H9 (cell line): ENCODE measurements at regions not wholly inside any gene's neighbourhood (a gene's known extent, or its start where the extent isn't known, plus 50 kb on each side); places are given as distances from the start of the nearest gene placed in this dataset.

Source experiments
- DNase-seq: peaks from one replicate; pipeline ENCODE4 v3.0.0-alpha.2; 2017
- H2AFZ ChIP-seq: one replicate; pipeline ENCODE4 v1.6.1; 2013; ENCODE audit warnings: mild to moderate bottlenecking, low read length, control low read depth, moderate library complexity
- H2AK5ac ChIP-seq: 2 replicates; pipeline ENCODE4 v1.6.1; 2013; ENCODE audit warnings: low read length, control low read depth, mixed read lengths; ENCODE audit not compliant: insufficient read length
- H2BK120ac ChIP-seq: one replicate; pipeline ENCODE4 v1.6.1; 2013; ENCODE audit warnings: low read depth, mild to moderate bottlenecking, low read length, control low read depth, inconsistent platforms; ENCODE audit not compliant: poor library complexity, severe bottlenecking
- H2BK12ac ChIP-seq: 2 replicates; pipeline ENCODE4 v1.6.1; 2013; ENCODE audit warnings: low read length, control low read depth, mixed read lengths, low read depth; ENCODE audit not compliant: insufficient read length
- H2BK15ac ChIP-seq: 2 replicates; pipeline ENCODE4 v1.6.1; 2013; ENCODE audit warnings: low read depth, low read length, control low read depth
- H2BK20ac ChIP-seq: one replicate; pipeline ENCODE4 v1.6.1; 2013; ENCODE audit warnings: low read depth, mild to moderate bottlenecking, low read length, control low read depth, inconsistent platforms; ENCODE audit not compliant: poor library complexity, severe bottlenecking
- H2BK5ac ChIP-seq: 2 replicates; pipeline ENCODE4 v1.6.1; 2013; ENCODE audit warnings: low read length, control low read depth, mixed read lengths; ENCODE audit not compliant: insufficient read length
- H3K14ac ChIP-seq: 2 replicates; pipeline ENCODE4 v1.6.1; 2013; ENCODE audit warnings: low read length, control low read depth; ENCODE audit not compliant: insufficient read depth
- H3K18ac ChIP-seq: 2 replicates; pipeline ENCODE4 v1.6.1; 2013; ENCODE audit warnings: low read depth, mild to moderate bottlenecking, mixed read lengths, low read length, control low read depth; ENCODE audit not compliant: insufficient read length
- H3K23ac ChIP-seq: 2 replicates; pipeline ENCODE4 v1.6.1; 2013; ENCODE audit warnings: low read length, control low read depth, mixed read lengths, low read depth; ENCODE audit not compliant: insufficient read length
- H3K23me2 ChIP-seq: 2 replicates; pipeline ENCODE4 v1.6.1; 2013; ENCODE audit warnings: low read depth, mild to moderate bottlenecking, mixed read lengths, low read length, control low read depth; ENCODE audit not compliant: insufficient read length, poor library complexity, severe bottlenecking
- H3K27ac ChIP-seq: 2 replicates; pipeline ENCODE4 v1.5.1; 2013; ENCODE audit warnings: low read length, control low read depth, mixed read lengths, low read depth; ENCODE audit not compliant: insufficient read length
- H3K27me3 ChIP-seq: 2 replicates; pipeline ENCODE4 v1.6.1; 2013; ENCODE audit warnings: low read length, control low read depth, inconsistent platforms; ENCODE audit not compliant: insufficient read depth
- H3K4ac ChIP-seq: 2 replicates; pipeline ENCODE4 v1.6.1; 2013; ENCODE audit warnings: low read depth, mild to moderate bottlenecking, control low read depth, inconsistent platforms, low read length, moderate library complexity
- H3K4me1 ChIP-seq: 2 replicates; pipeline ENCODE4 v1.6.1; 2013; ENCODE audit warnings: low read length, control low read depth, inconsistent platforms; ENCODE audit not compliant: insufficient read depth
- H3K4me2 ChIP-seq: 2 replicates; pipeline ENCODE4 v1.6.1; 2013; ENCODE audit warnings: low read length, control low read depth, mixed read lengths; ENCODE audit not compliant: insufficient read length, insufficient read depth
- H3K56ac ChIP-seq: 2 replicates; pipeline ENCODE4 v1.6.1; 2013; ENCODE audit warnings: low read depth, mild to moderate bottlenecking, mixed read lengths, low read length, control low read depth; ENCODE audit not compliant: insufficient read length
- H3K79me1 ChIP-seq: 2 replicates; pipeline ENCODE4 v1.6.1; 2013; ENCODE audit warnings: low read depth, mild to moderate bottlenecking, moderate library complexity, low read length, control low read depth, inconsistent platforms; ENCODE audit not compliant: insufficient read depth, poor library complexity, severe bottlenecking
- H3K79me2 ChIP-seq: 2 replicates; pipeline ENCODE4 v1.6.1; 2013; ENCODE audit warnings: low read length, control low read depth, inconsistent platforms; ENCODE audit not compliant: insufficient read depth
- H3K9ac ChIP-seq: 2 replicates; pipeline ENCODE4 v1.6.1; 2013; ENCODE audit warnings: low read length, control low read depth, mixed read lengths; ENCODE audit not compliant: insufficient read length; ENCODE audit errors: extremely low read depth
- H3K9me3 ChIP-seq: one replicate; pipeline ENCODE4 v1.6.1; 2013; ENCODE audit warnings: low read depth, low read length, inconsistent platforms; ENCODE audit not compliant: control insufficient read depth
- H3T11ph ChIP-seq: one replicate; pipeline ENCODE4 v1.6.1; 2013; ENCODE audit warnings: mild to moderate bottlenecking, low read length, control low read depth, inconsistent platforms
- H4K20me1 ChIP-seq: one replicate; pipeline ENCODE4 v1.6.1; 2013; ENCODE audit not compliant: control insufficient read depth, insufficient read length, insufficient read depth
- H4K5ac ChIP-seq: 2 replicates; pipeline ENCODE4 v1.6.1; 2013; ENCODE audit warnings: low read depth, mild to moderate bottlenecking, mixed read lengths, low read length, control low read depth; ENCODE audit not compliant: insufficient read length
- H4K8ac ChIP-seq: replicated peaks from 2 replicates; pipeline ENCODE4 v1.6.1; 2013; ENCODE audit warnings: low read length, control low read depth, mixed read lengths, low read depth; ENCODE audit not compliant: insufficient read length
- H4K91ac ChIP-seq: 2 replicates; pipeline ENCODE4 v1.6.1; 2013; ENCODE audit warnings: low read depth, mild to moderate bottlenecking, moderate library complexity, mixed read lengths, low read length, control low read depth; ENCODE audit not compliant: insufficient read length
- H3K27ac Mint-ChIP-seq, 3 experiments: 2 replicates in 2 of 3; 3 replicates in 1 of 3; pipeline ENCODE4 v1.8.0; 2020 to 2021; ENCODE audit warnings: mixed read lengths in 3 of 3, mild to moderate bottlenecking in 1 of 3, moderate library complexity in 1 of 3
- H3K27me3 Mint-ChIP-seq: 2 replicates; pipeline ENCODE4 v1.8.0; 2021; ENCODE audit warnings: low read depth, mild to moderate bottlenecking, moderate library complexity, mixed read lengths
- H3K36me3 Mint-ChIP-seq, 3 experiments: 2 replicates in 2 of 3; 3 replicates in 1 of 3; pipeline ENCODE4 v1.8.0; 2020 to 2021; ENCODE audit warnings: low read depth in 3 of 3, mixed read lengths in 3 of 3; ENCODE audit not compliant: insufficient read depth in 1 of 3
- H3K4me1 Mint-ChIP-seq, 2 experiments: 2 replicates each; pipeline ENCODE4 v1.8.0; 2020; ENCODE audit warnings: mixed read lengths in 2 of 2
- H3K4me3 Mint-ChIP-seq, 2 experiments: 2 replicates in 1 of 2; 3 replicates in 1 of 2; pipeline ENCODE4 v1.8.0; 2020 to 2021; ENCODE audit warnings: mild to moderate bottlenecking in 2 of 2, mixed read lengths in 2 of 2, moderate library complexity in 1 of 2
- H3K9me3 Mint-ChIP-seq, 2 experiments: 2 replicates in 1 of 2; 3 replicates in 1 of 2; pipeline ENCODE4 v1.8.0; 2020; ENCODE audit warnings: mild to moderate bottlenecking in 2 of 2, mixed read lengths in 2 of 2, moderate library complexity in 1 of 2
- CTCF ChIP-seq: fragments of 200-600 bp; sonication (generic); conservative IDR thresholded peaks from 3 replicates; pipeline ENCODE4 v1.8.0; 2021; ENCODE audit warnings: antibody characterized with exemption, mild to moderate bottlenecking
- WGBS: extraction: QIAGEN DNeasy Blood & Tissue Kit; methylation state at CpG from one replicate; pipeline ENCODE4 v1.1.7; 2013; ENCODE audit warnings: missing lambda C conversion rate, low lambda C conversion rate, mixed read lengths; ENCODE audit not compliant: insufficient read length; ENCODE audit errors: extremely low coverage; 5-methylcytosine and 5-hydroxymethylcytosine counted together

- peaks cover 0 to 20% (median 1%) of the 10 kb centered on the region in 3 experiments; a peak in 4 of 7 replicates for H3K36me3 Mint-ChIP-seq
- peaks cover 8 to 14% of the 10 kb centered on the region in 2 experiments; a peak in 4 of 5 replicates for H3K9me3 Mint-ChIP-seq
- TF ChIP-seq CTCF = no peak
- H4K5ac ChIP-seq = no peak overlapping the region
- no peak overlapping the region for H2BK120ac ChIP-seq
- no peak overlapping the region for H3K4me2 ChIP-seq
- H2AK5ac ChIP-seq = no peak overlapping the region
- no peaks in the 10 kb centered on the region for H4K20me1 ChIP-seq
- no peak overlapping the region for H3K27ac Mint-ChIP-seq
- no peak overlapping the region for H2AFZ ChIP-seq
- peaks cover 14 to 27% of the 10 kb centered on the region in 2 experiments for H3K4me1 Mint-ChIP-seq
- H3K9ac ChIP-seq = no peak overlapping the region
- H3K27me3 ChIP-seq = no peaks in the 10 kb centered on the region
- H3K79me2 ChIP-seq = no peaks in the 10 kb centered on the region
- H2BK15ac ChIP-seq = no peak overlapping the region
- no peak overlapping the region for H4K8ac ChIP-seq
- no peak overlapping the region for H2BK5ac ChIP-seq
- no peak overlapping the region for H3K4me3 Mint-ChIP-seq
- H3K56ac ChIP-seq = no peak overlapping the region
- no peaks in the 10 kb centered on the region for H3K23me2 ChIP-seq
- no peak overlapping the region for H3K27ac ChIP-seq
- no peak overlapping the region for H3K14ac ChIP-seq
- H3T11ph ChIP-seq = no peak overlapping the region
- no peaks in the 10 kb centered on the region for H3K4me1 ChIP-seq
- no peak overlapping the region for H4K91ac ChIP-seq
- no CpG with 5 or more reads among the region's 3 CpGs for WGBS
- DNase-seq = no peak
- no peak overlapping the region for H3K4ac ChIP-seq
- H3K18ac ChIP-seq = no peak overlapping the region
- no peaks in the 10 kb centered on the region for H3K27me3 Mint-ChIP-seq
- no peak overlapping the region for H2BK12ac ChIP-seq
- no peaks in the 10 kb centered on the region for H3K79me1 ChIP-seq
- H2BK20ac ChIP-seq = no peak overlapping the region
- H3K23ac ChIP-seq = no peak overlapping the region
- no peaks in the 10 kb centered on the region for H3K9me3 ChIP-seq
Observed at GRCh38 chr18:9001209-9001608, 101.3 kb upstream of the NDUFV2 start.
